LNCaP clone FGC (cell line): ENCODE measurements at regions not wholly inside any gene's neighbourhood (a gene's known extent, or its start where the extent isn't known, plus 50 kb on each side); places are given as distances from the start of the nearest gene placed in this dataset.
A peak's percentile ranks its signal among the peaks of the same experiment; 100 is the strongest.

Source experiments
- DNase-seq: peaks from one replicate; pipeline ENCODE4 v3.0.0-alpha.2; 2011; ENCODE audit warnings: low read depth
- H3K4me3 ChIP-seq: 2 replicates; pipeline ENCODE4 v1.5.1; 2011; ENCODE audit warnings: mild to moderate bottlenecking, low read depth, low read length, control low read depth
- CTCF ChIP-seq: IDR thresholded peaks from 2 replicates; pipeline ENCODE4 v1.5.1; 2012; ENCODE audit warnings: mild to moderate bottlenecking; ENCODE audit not compliant: control insufficient read depth, insufficient read depth; ENCODE audit errors: extremely low read depth

GRCh38 chr2:100655936-100656534, 93.2 kb downstream of the PDCL3 start:
- no peak for TF ChIP-seq CTCF
- no peak overlapping the region for H3K4me3 ChIP-seq
- DNase-seq = peak; percentile 1

GRCh38 chr2:100658017-100658416, 95.2 kb downstream of the PDCL3 start:
- H3K4me3 ChIP-seq = no peak overlapping the region
- no peak for DNase-seq
- TF ChIP-seq CTCF = no peak

GRCh38 chr2:100660851-100661584, 98.2 kb downstream of the PDCL3 start:
- H3K4me3 ChIP-seq = no peak overlapping the region
- no peak for TF ChIP-seq CTCF
- no peak for DNase-seq

GRCh38 chr2:100662866-100663265, 100.1 kb downstream of the PDCL3 start:
- TF ChIP-seq CTCF = no peak
- no peak for DNase-seq
- H3K4me3 ChIP-seq = no peak overlapping the region

- no peak for TF ChIP-seq CTCF
Observed at GRCh38 chr2:100664021-100664755, 101.4 kb downstream of the PDCL3 start.

GRCh38 chr2:100664756-100665101, 101.9 kb downstream of the PDCL3 start:
- no peak for DNase-seq
- no peak for TF ChIP-seq CTCF
- H3K4me3 ChIP-seq = no peak overlapping the region

More at GRCh38 chr2:100664021-100664755, 101.4 kb downstream of the PDCL3 start:
- no peak overlapping the region for H3K4me3 ChIP-seq
- DNase-seq = no peak
